DOHH2 (cell line): ENCODE measurements at regions not wholly inside any gene's neighbourhood (a gene's known extent, or its start where the extent isn't known, plus 50 kb on each side); places are given as distances from the start of the nearest gene placed in this dataset.

ENCODE experiments used
- H3F3A ChIP-seq: fragments of 200-600 bp; sonication (generic), shearing (Covaris generic); 2 replicates; pipeline ENCODE4 v1.6.0; 2016; ENCODE audit warnings: antibody characterized with exemption, mild to moderate bottlenecking; ENCODE audit not compliant: control insufficient read depth, insufficient read depth
- H3K27ac ChIP-seq: fragments of 200-600 bp; sonication (generic); 2 replicates; pipeline ENCODE4 v1.5.1; 2014; ENCODE audit warnings: low read depth, mild to moderate bottlenecking, low read length, moderate library complexity
- H3K27me3 ChIP-seq: fragments of 200-600 bp; sonication (generic); 2 replicates; pipeline ENCODE4 v1.6.1; 2014; ENCODE audit warnings: mild to moderate bottlenecking, low read length, mixed read lengths; ENCODE audit not compliant: control insufficient read depth
- H3K36me3 ChIP-seq: fragments of 200-600 bp; sonication (generic); 2 replicates; pipeline ENCODE4 v1.6.1; 2014; ENCODE audit warnings: mild to moderate bottlenecking, low read length, moderate library complexity, mixed read lengths; ENCODE audit not compliant: control insufficient read depth
- H3K4me1 ChIP-seq: fragments of 200-600 bp; sonication (generic); 2 replicates; pipeline ENCODE4 v1.6.1; 2014; ENCODE audit warnings: mild to moderate bottlenecking, low read length, mixed read lengths; ENCODE audit not compliant: control insufficient read depth
- H3K4me2 ChIP-seq: fragments of 200-600 bp; sonication (generic); 2 replicates; pipeline ENCODE4 v1.6.0; 2014; ENCODE audit warnings: mild to moderate bottlenecking, low read length, moderate library complexity
- H3K4me3 ChIP-seq: fragments of 200-600 bp; sonication (generic); 2 replicates; pipeline ENCODE4 v1.5.1; 2014; ENCODE audit warnings: mild to moderate bottlenecking, low read length, mixed read lengths
- H3K79me2 ChIP-seq: fragments of 200-600 bp; sonication (generic); 2 replicates; pipeline ENCODE4 v1.6.1; 2014; ENCODE audit warnings: mild to moderate bottlenecking, low read length, mixed read lengths; ENCODE audit not compliant: control insufficient read depth
- H3K9me2 ChIP-seq: fragments of 200-600 bp; sonication (generic); replicated peaks from 2 replicates; pipeline ENCODE4 v1.6.1; 2014; ENCODE audit warnings: mild to moderate bottlenecking, low read length, mixed read lengths; ENCODE audit not compliant: control insufficient read depth
- H3K9me3 ChIP-seq: fragments of 200-600 bp; sonication (generic); 2 replicates; pipeline ENCODE4 v1.6.1; 2014; ENCODE audit warnings: antibody characterized with exemption, low read length, mixed read lengths; ENCODE audit not compliant: control insufficient read depth, insufficient read depth
- H4K20me1 ChIP-seq: fragments of 200-600 bp; sonication (generic); 2 replicates; pipeline ENCODE4 v1.6.0; 2014; ENCODE audit warnings: low read depth, mild to moderate bottlenecking, antibody characterized with exemption, low read length, moderate library complexity; ENCODE audit not compliant: control insufficient read depth, insufficient read depth
- CTCF ChIP-seq: fragments of 200-600 bp; sonication (generic); IDR thresholded peaks from one replicate; pipeline ENCODE4 v1.5.1; 2014; ENCODE audit warnings: antibody characterized with exemption, mild to moderate bottlenecking, low read depth, low read length; ENCODE audit not compliant: poor library complexity, severe bottlenecking
- EZH2phosphoT487 ChIP-seq: fragments of 200-600 bp; sonication (generic); IDR thresholded peaks from 2 replicates; pipeline ENCODE4 v1.6.1; 2017; ENCODE audit warnings: borderline replicate concordance, mild to moderate bottlenecking, antibody characterized with exemption, low read length, moderate library complexity, mixed read lengths

- Histone ChIP-seq H3K4me3 (no peak overlapping the region), H3K36me3 (no peaks in the 10 kb centered on the region), H3K27ac (no peak overlapping the region), H3K9me3 (no peaks in the 10 kb centered on the region), H3K9me2 (no peaks in the 10 kb centered on the region), H3K27me3 (no peaks in the 10 kb centered on the region), H3F3A (no peaks in the 10 kb centered on the region), H3K4me1 (no peaks in the 10 kb centered on the region), H4K20me1 (no peaks in the 10 kb centered on the region), H3K4me2 (no peak overlapping the region), H3K79me2 (no peaks in the 10 kb centered on the region)
- TF ChIP-seq EZH2phosphoT487 (no peak), CTCF (no peak)
Observed at GRCh38 chr20:18916886-18917750, 103.5 kb downstream of the SCP2D1 start.

GRCh38 chr20:18919996-18920395 lies 106.4 kb downstream of the SCP2D1 start:
- no peaks in the 10 kb centered on the region for H3K4me1 ChIP-seq
- no peaks in the 10 kb centered on the region for H3K36me3 ChIP-seq
- no peak overlapping the region for H3K27ac ChIP-seq
- H3K4me3 ChIP-seq: no peak overlapping the region
- TF ChIP-seq EZH2phosphoT487 (no peak), CTCF (no peak)
- no peaks in the 10 kb centered on the region for H3K27me3 ChIP-seq
- no peaks in the 10 kb centered on the region for H3K9me3 ChIP-seq
- H3K9me2 ChIP-seq: no peaks in the 10 kb centered on the region
- H3F3A ChIP-seq: no peaks in the 10 kb centered on the region
- H4K20me1 ChIP-seq: no peaks in the 10 kb centered on the region
- H3K79me2 ChIP-seq: no peaks in the 10 kb centered on the region
- H3K4me2 ChIP-seq: no peak overlapping the region

- no peak overlapping the region for H3K4me3 ChIP-seq
- no peaks in the 10 kb centered on the region for H3K4me1 ChIP-seq
- TF ChIP-seq CTCF: no peak
- TF ChIP-seq EZH2phosphoT487: no peak
- no peaks in the 10 kb centered on the region for H3K27me3 ChIP-seq
- no peaks in the 10 kb centered on the region for H3F3A ChIP-seq
- H3K36me3 ChIP-seq: no peaks in the 10 kb centered on the region
- no peaks in the 10 kb centered on the region for H3K79me2 ChIP-seq
- H3K4me2 ChIP-seq: no peak overlapping the region
- no peak overlapping the region for H3K27ac ChIP-seq
- no peaks in the 10 kb centered on the region for H4K20me1 ChIP-seq
- no peaks in the 10 kb centered on the region for H3K9me2 ChIP-seq
- no peaks in the 10 kb centered on the region for H3K9me3 ChIP-seq
Observed at GRCh38 chr20:18921291-18921690, 107.7 kb downstream of the SCP2D1 start.
